Prostate gland (tissue), 2 donors: ENCODE measurements at regions not wholly inside any gene's neighbourhood (a gene's known extent, or its start where the extent isn't known, plus 50 kb on each side); places are given as distances from the start of the nearest gene placed in this dataset.

ENCODE experiments used
- DNase-seq: peaks from one replicate; pipeline ENCODE4 v3.0.0-alpha.2; 2019; ENCODE audit warnings: low spot score
- H3K27ac ChIP-seq, 2 donors: fragments of 200-600 bp; sonication (generic); 2 replicates each; pipeline ENCODE4 v1.5.1; 2017 to 2019
- H3K27me3 ChIP-seq: fragments of 200-600 bp; sonication (generic); replicated peaks from 2 replicates; pipeline ENCODE4 v1.5.1; 2019; ENCODE audit not compliant: insufficient read depth
- H3K36me3 ChIP-seq, 2 donors: fragments of 200-600 bp; sonication (generic); 1 replicate in 1 of 2; 2 replicates in 1 of 2; pipeline versions ENCODE4 v1.5.1 to v1.8.1; 2017 to 2019
- H3K4me1 ChIP-seq: fragments of 200-600 bp; sonication (generic); replicated peaks from 2 replicates; pipeline ENCODE4 v1.5.1; 2019
- H3K4me3 ChIP-seq, 2 donors: fragments of 200-600 bp; sonication (generic); 2 replicates each; pipeline ENCODE4 v1.5.1; 2017 to 2019
- H3K9me3 ChIP-seq: fragments of 200-600 bp; sonication (generic); 2 replicates; pipeline ENCODE4 v1.5.1; 2017
- CTCF ChIP-seq, 4 experiments: fragments of 200-600 bp in 2 of 4; fragments of 450-650 bp in 2 of 4; sonication (generic) in 2 of 4; IDR thresholded peaks; 1 replicate in 3 of 4; 2 replicates in 1 of 4; pipeline ENCODE4 v1.5.1; 2016 to 2019; ENCODE audit warnings: antibody characterized with exemption in 4 of 4, mild to moderate bottlenecking in 2 of 4, moderate library complexity in 2 of 4
- POLR2A ChIP-seq: fragments of 450-650 bp; IDR thresholded peaks from one replicate; pipeline ENCODE4 v1.6.1; 2016; ENCODE audit warnings: antibody characterized with exemption, mild to moderate bottlenecking
- POLR2AphosphoS5 ChIP-seq: sonication (generic); formaldehyde crosslinking; IDR thresholded peaks from one replicate; pipeline ENCODE4 v1.6.1; 2017; ENCODE audit warnings: antibody characterized with exemption
- WGBS: methylation state at CpG from one replicate; pipeline ENCODE4 v1.1.5; 2018; 5-methylcytosine and 5-hydroxymethylcytosine counted together
- intact Hi-C: fragments of 100-400 bp; cut with DNase I; formaldehyde crosslinking; loops from one replicate; pipeline ENCODE4 v1.14.2; 2022

- no peak overlapping the region for H3K27ac ChIP-seq
- H3K4me1 ChIP-seq, result no peaks in the 10 kb centered on the region
- no peak overlapping the region for H3K4me3 ChIP-seq
- no peaks in the 10 kb centered on the region for H3K27me3 ChIP-seq
- H3K9me3 ChIP-seq, result no peaks in the 10 kb centered on the region
- TF ChIP-seq POLR2A (no peak), CTCF (IDR thresholded peaks at IDR 0.05) (no peak)
- no peaks in the 10 kb centered on the region for H3K36me3 ChIP-seq
- DNase-seq, result no peak
- WGBS, result 58% methylated on average over 6 of the region's 6 CpGs
- intact Hi-C loops, result no loop called here
Observed at GRCh38 chr6:134117409-134117808, 65.0 kb upstream of the SLC2A12 start.

- no peaks in the 10 kb centered on the region for H3K4me1 ChIP-seq
- TF ChIP-seq CTCF (IDR thresholded peaks at IDR 0.05) (no peak), POLR2A (no peak), POLR2AphosphoS5 (no peak)
- H3K4me3 ChIP-seq, result no peak overlapping the region
- no peaks in the 10 kb centered on the region for H3K9me3 ChIP-seq
- H3K27me3 ChIP-seq, result no peaks in the 10 kb centered on the region
- intact Hi-C loops, result no loop called here
- H3K36me3 ChIP-seq, result no peaks in the 10 kb centered on the region
- WGBS, result 82% methylated on average over 7 of the region's 7 CpGs
- no peak for DNase-seq
- H3K27ac ChIP-seq, result no peak overlapping the region
Observed at GRCh38 chr6:134115715-134116074, 63.3 kb upstream of the SLC2A12 start.

GRCh38 chr6:134114918-134115714 is 62.7 kb upstream of the SLC2A12 start:
- Histone ChIP-seq H3K36me3 (no peaks in the 10 kb centered on the region), H3K9me3 (no peaks in the 10 kb centered on the region), H3K4me3 (no peak overlapping the region), H3K27ac (no peak overlapping the region), H3K27me3 (no peaks in the 10 kb centered on the region), H3K4me1 (no peaks in the 10 kb centered on the region)
- TF ChIP-seq POLR2AphosphoS5, result no peak
- TF ChIP-seq CTCF (IDR thresholded peaks at IDR 0.05), result no peak
- no peak for TF ChIP-seq POLR2A
- 53% methylated on average over 45 of the region's 47 CpGs for WGBS
- no peak for DNase-seq
- intact Hi-C loops, result no loop called here

- DNase-seq, result no peak
- no peaks in the 10 kb centered on the region for H3K27me3 ChIP-seq
- no peak overlapping the region for H3K27ac ChIP-seq
- 83% methylated on average over 3 of the region's 3 CpGs for WGBS
- no peak overlapping the region for H3K4me3 ChIP-seq
- H3K4me1 ChIP-seq, result no peaks in the 10 kb centered on the region
- intact Hi-C loops, result no loop called here
- no peaks in the 10 kb centered on the region for H3K9me3 ChIP-seq
- no peaks in the 10 kb centered on the region for H3K36me3 ChIP-seq
- TF ChIP-seq POLR2AphosphoS5 (no peak), CTCF (IDR thresholded peaks at IDR 0.05) (no peak), POLR2A (no peak)
Observed at GRCh38 chr6:134114489-134114888, 62.1 kb upstream of the SLC2A12 start.

- Histone ChIP-seq H3K4me1 (no peaks in the 10 kb centered on the region), H3K36me3 (no peaks in the 10 kb centered on the region), H3K9me3 (no peaks in the 10 kb centered on the region), H3K4me3 (no peak overlapping the region), H3K27ac (no peak overlapping the region), H3K27me3 (no peaks in the 10 kb centered on the region)
- intact Hi-C loops, result no loop called here
- DNase-seq, result no peak
- TF ChIP-seq POLR2AphosphoS5 (no peak), CTCF (IDR thresholded peaks at IDR 0.05) (no peak), POLR2A (no peak)
- 90% methylated on average over 5 of the region's 5 CpGs for WGBS
Observed at GRCh38 chr6:134111726-134112125, 59.3 kb upstream of the SLC2A12 start.
